Large intestine (tissue), 3 donors: ENCODE measurements at regions not wholly inside any gene's neighbourhood (a gene's known extent, or its start where the extent isn't known, plus 50 kb on each side); places are given as distances from the start of the nearest gene placed in this dataset.

Experiments
- DNase-seq, 2 donors: peaks; one replicate each; pipeline versions ENCODE4 v3.0.0 to v3.0.0-alpha.2; 2013
- H3K27ac ChIP-seq: one replicate; pipeline ENCODE4 v1.5.1; 2013; ENCODE audit warnings: low read length
- H3K27me3 ChIP-seq: 2 replicates; pipeline ENCODE4 v1.6.1; 2013; ENCODE audit warnings: low read length; ENCODE audit not compliant: control insufficient read depth, insufficient read depth
- H3K36me3 ChIP-seq: 2 replicates; pipeline ENCODE4 v1.6.1; 2013; ENCODE audit warnings: low read length; ENCODE audit not compliant: control insufficient read depth, insufficient read depth
- H3K4me1 ChIP-seq: one replicate; pipeline ENCODE4 v1.6.1; 2013; ENCODE audit warnings: low read length; ENCODE audit not compliant: control insufficient read depth, insufficient read depth
- H3K4me3 ChIP-seq: one replicate; pipeline ENCODE4 v1.5.1; 2013; ENCODE audit warnings: low read length
- H3K9me3 ChIP-seq: one replicate; pipeline ENCODE4 v1.6.1; 2013; ENCODE audit warnings: mild to moderate bottlenecking, low read depth, low read length, moderate library complexity; ENCODE audit not compliant: control insufficient read depth
- WGBS: methylation state at CpG from one replicate; pipeline ENCODE4 v1.1.5; 2013; ENCODE audit warnings: low lambda C conversion rate; ENCODE audit not compliant: insufficient coverage; 5-methylcytosine and 5-hydroxymethylcytosine counted together

GRCh38 chr9:38287420-38287985 lies 105.0 kb upstream of the ALDH1B1 start:
- H3K27me3 ChIP-seq: no peaks in the 10 kb centered on the region
- DNase-seq: no peak
- no peak overlapping the region for H3K27ac ChIP-seq
- no peak overlapping the region for H3K4me3 ChIP-seq
- H3K4me1 ChIP-seq: peaks cover 4% of the 10 kb centered on the region
- no peaks in the 10 kb centered on the region for H3K36me3 ChIP-seq
- H3K9me3 ChIP-seq: no peaks in the 10 kb centered on the region
- no CpG with 5 or more reads among the region's 2 CpGs for WGBS

DNA sequence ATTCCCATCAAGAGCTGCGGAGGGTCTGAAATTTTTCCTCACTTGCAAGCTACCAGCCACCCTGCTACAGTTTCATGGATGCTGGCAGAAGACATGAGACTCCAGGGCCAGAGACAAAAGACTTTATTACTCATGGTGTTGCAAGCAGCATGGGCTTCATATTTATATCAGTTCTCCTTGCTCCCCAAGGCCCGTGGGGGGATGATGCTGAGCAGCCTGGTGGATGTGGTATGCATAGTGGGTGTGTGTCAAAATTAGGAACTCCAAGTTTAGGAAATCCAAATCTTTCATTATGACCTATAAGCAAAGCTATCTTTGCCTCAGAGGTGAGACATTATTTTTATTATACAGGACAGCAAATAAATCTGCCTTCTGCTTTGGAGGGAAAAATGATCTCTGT lies 105.7 kb upstream of the ALDH1B1 start:
- Histone ChIP-seq H3K27me3 (no peaks in the 10 kb centered on the region), H3K9me3 (no peaks in the 10 kb centered on the region), H3K36me3 (no peaks in the 10 kb centered on the region), H3K27ac (no peak overlapping the region), H3K4me3 (no peak overlapping the region), H3K4me1 (peaks cover 4% of the 10 kb centered on the region)
- 100% methylated on average over 1 of the region's 2 CpGs for WGBS
- DNase-seq: no peak

GRCh38 chr9:38286357-38286756 lies 106.1 kb upstream of the ALDH1B1 start:
- no peak for DNase-seq
- Histone ChIP-seq H3K27ac (no peak overlapping the region), H3K36me3 (no peaks in the 10 kb centered on the region), H3K27me3 (no peaks in the 10 kb centered on the region), H3K4me1 (peaks cover 4% of the 10 kb centered on the region), H3K9me3 (no peaks in the 10 kb centered on the region), H3K4me3 (no peak overlapping the region)

DNA sequence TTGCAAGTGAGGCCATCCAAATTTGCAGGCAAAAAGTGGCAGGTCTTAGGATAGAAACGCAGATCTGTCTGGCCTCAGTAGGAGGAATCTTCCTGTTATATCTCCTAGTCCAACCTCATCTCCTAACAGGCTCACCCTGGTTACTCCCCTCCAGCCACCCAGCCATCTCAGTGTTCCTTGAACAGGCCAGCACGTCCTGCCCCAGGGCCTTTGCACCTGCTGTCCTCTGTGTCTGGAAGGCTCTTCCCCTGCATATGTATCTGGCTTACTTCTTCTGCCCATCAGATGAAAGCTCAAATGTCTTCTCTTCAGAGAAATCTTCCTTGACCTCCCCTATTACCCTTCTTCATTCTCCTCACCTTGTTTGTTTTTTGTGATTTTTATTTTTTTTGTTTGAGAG lies 107.3 kb upstream of the ALDH1B1 start:
- H3K27ac ChIP-seq: no peak overlapping the region
- no peaks in the 10 kb centered on the region for H3K36me3 ChIP-seq
- H3K27me3 ChIP-seq: peaks cover 3% of the 10 kb centered on the region
- peaks cover 4% of the 10 kb centered on the region for H3K4me1 ChIP-seq
- no peak for DNase-seq
- WGBS: no CpG with 5 or more reads among the region's 2 CpGs
- H3K9me3 ChIP-seq: no peaks in the 10 kb centered on the region
- H3K4me3 ChIP-seq: no peak overlapping the region

DNA sequence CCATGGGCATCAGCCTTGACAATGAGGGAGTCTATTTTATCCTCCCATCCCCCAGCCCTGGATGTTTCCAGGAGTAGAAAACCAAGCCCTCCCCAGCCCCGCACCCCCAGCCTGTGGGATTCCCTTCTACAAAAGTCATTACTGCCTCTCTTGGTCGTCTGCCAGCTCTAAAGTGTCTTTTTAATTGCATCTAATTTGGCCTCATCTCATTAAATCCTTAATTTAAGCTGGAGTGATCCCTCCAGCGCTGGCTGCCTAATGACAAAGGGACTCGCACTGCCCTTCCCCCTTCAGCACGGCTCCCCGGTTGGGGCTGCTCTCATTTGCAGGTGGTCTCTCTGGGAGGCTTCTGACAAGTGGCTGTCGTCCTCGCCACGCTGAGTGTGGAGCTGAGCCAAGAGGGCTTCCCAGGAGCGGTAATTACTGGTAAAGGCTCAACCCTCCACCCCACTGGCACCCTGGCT lies 107.9 kb upstream of the ALDH1B1 start:
- DNase-seq: no peak
- H3K27me3 ChIP-seq: peaks cover 3% of the 10 kb centered on the region
- no peaks in the 10 kb centered on the region for H3K9me3 ChIP-seq
- no CpG with 5 or more reads among the region's 10 CpGs for WGBS
- no peaks in the 10 kb centered on the region for H3K36me3 ChIP-seq
- no peak overlapping the region for H3K4me3 ChIP-seq
- H3K4me1 ChIP-seq: peaks cover 4% of the 10 kb centered on the region
- no peak overlapping the region for H3K27ac ChIP-seq

- no peaks in the 10 kb centered on the region for H3K9me3 ChIP-seq
- H3K4me1 ChIP-seq: peaks cover 3% of the 10 kb centered on the region
- no CpG with 5 or more reads among the region's 9 CpGs for WGBS
- H3K27me3 ChIP-seq: peaks cover 3% of the 10 kb centered on the region
- no peak overlapping the region for H3K4me3 ChIP-seq
- no peak for DNase-seq
- H3K27ac ChIP-seq: no peak overlapping the region
- no peaks in the 10 kb centered on the region for H3K36me3 ChIP-seq
Measured at GRCh38 chr9:38284039-38284575, 108.4 kb upstream of the ALDH1B1 start.

DNA sequence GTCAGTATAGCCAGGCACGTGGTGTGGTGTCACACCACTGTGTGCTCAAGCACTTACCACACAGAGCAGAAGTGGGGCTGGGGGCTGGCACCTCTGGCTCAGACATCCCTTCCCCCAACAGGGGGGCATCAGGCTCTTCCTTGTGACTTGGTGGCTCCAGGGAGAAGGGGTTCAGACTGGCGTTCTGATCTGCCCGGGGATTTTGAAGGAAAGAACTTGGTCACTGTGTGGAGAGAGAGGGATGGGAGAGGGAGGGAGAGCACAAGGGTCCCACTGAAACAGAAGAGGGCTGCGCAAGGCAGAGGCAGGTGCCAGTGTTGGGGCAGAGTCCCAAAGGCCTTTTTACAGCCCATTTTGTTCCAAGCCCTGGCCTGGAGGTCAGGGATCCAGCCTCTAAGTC lies 109.7 kb upstream of the ALDH1B1 start:
- no peak overlapping the region for H3K4me3 ChIP-seq
- H3K27ac ChIP-seq: no peak overlapping the region
- no peak for DNase-seq
- H3K4me1 ChIP-seq: no peaks in the 10 kb centered on the region
- H3K9me3 ChIP-seq: no peaks in the 10 kb centered on the region
- no CpG with 5 or more reads among the region's 4 CpGs for WGBS
- H3K36me3 ChIP-seq: no peaks in the 10 kb centered on the region
- H3K27me3 ChIP-seq: peaks cover 3% of the 10 kb centered on the region

GRCh38 chr9:38281917-38282316 lies 110.6 kb upstream of the ALDH1B1 start:
- Histone ChIP-seq H3K9me3 (no peaks in the 10 kb centered on the region), H3K4me1 (no peaks in the 10 kb centered on the region), H3K36me3 (no peaks in the 10 kb centered on the region), H3K27ac (no peak overlapping the region), H3K27me3 (peaks cover 3% of the 10 kb centered on the region), H3K4me3 (no peak overlapping the region)
- WGBS: 8% methylated on average over 2 of the region's 11 CpGs
- no peak for DNase-seq

GRCh38 chr9:38281196-38281595 lies 111.3 kb upstream of the ALDH1B1 start:
- no peak for DNase-seq
- Histone ChIP-seq H3K27me3 (peaks cover 3% of the 10 kb centered on the region), H3K9me3 (no peaks in the 10 kb centered on the region), H3K36me3 (no peaks in the 10 kb centered on the region), H3K4me3 (no peak overlapping the region), H3K27ac (no peak overlapping the region), H3K4me1 (no peaks in the 10 kb centered on the region)
- WGBS: no CpG with 5 or more reads among the region's 4 CpGs

GRCh38 chr9:38280251-38280800 lies 112.2 kb upstream of the ALDH1B1 start:
- WGBS: 42% methylated on average over 2 of the region's 6 CpGs
- Histone ChIP-seq H3K27me3 (peaks cover 3% of the 10 kb centered on the region), H3K4me3 (no peak overlapping the region), H3K27ac (no peak overlapping the region), H3K4me1 (no peaks in the 10 kb centered on the region), H3K9me3 (no peaks in the 10 kb centered on the region), H3K36me3 (no peaks in the 10 kb centered on the region)
- no peak for DNase-seq
